GM12873 (cell line): ENCODE measurements at regions not wholly inside any gene's neighbourhood (a gene's known extent, or its start where the extent isn't known, plus 50 kb on each side); places are given as distances from the start of the nearest gene placed in this dataset.

Experiments
- CTCF ChIP-seq: IDR thresholded peaks from 2 replicates; pipeline ENCODE4 v1.5.1; 2012; ENCODE audit warnings: low read depth, mild to moderate bottlenecking, moderate library complexity, low read length, control low read depth; ENCODE audit not compliant: insufficient read depth; ENCODE audit errors: missing control alignments

- TF ChIP-seq CTCF: no peak
These were observed 258.6 kb upstream of the CTNND2 start for GRCh38 chr5:12162863-12163262.

GRCh38 chr5:12147513-12147912, 243.3 kb upstream of the CTNND2 start:
- TF ChIP-seq CTCF: no peak

- TF ChIP-seq CTCF: no peak
These were observed 237.2 kb upstream of the CTNND2 start for GRCh38 chr5:12141496-12141895.

- no peak for TF ChIP-seq CTCF
These were observed 229.3 kb upstream of the CTNND2 start for GRCh38 chr5:12133520-12133919.

GRCh38 chr5:12125895-12126294, 221.6 kb upstream of the CTNND2 start:
- no peak for TF ChIP-seq CTCF

GRCh38 chr5:12119657-12120056, 215.4 kb upstream of the CTNND2 start:
- no peak for TF ChIP-seq CTCF

- TF ChIP-seq CTCF: no peak
These were observed 209.8 kb upstream of the CTNND2 start for GRCh38 chr5:12114075-12114474.
